GM21526 (cell line): ENCODE measurements at regions not wholly inside any gene's neighbourhood (a gene's known extent, or its start where the extent isn't known, plus 50 kb on each side); places are given as distances from the start of the nearest gene placed in this dataset.
"Not testable (repeated sequence)": the region's sequence is repeated elsewhere in the genome, so short reads cannot be mapped to it uniquely, and the experiment has no call there.

ENCODE experiments used
- ATAC-seq: cut with Tn5 transposase; IDR thresholded peaks from one replicate; pipeline ENCODE4 v1.9.1; 2021; ENCODE audit warnings: moderate library complexity; ENCODE audit not compliant: unreplicated experiment, low FRiP score

DNA sequence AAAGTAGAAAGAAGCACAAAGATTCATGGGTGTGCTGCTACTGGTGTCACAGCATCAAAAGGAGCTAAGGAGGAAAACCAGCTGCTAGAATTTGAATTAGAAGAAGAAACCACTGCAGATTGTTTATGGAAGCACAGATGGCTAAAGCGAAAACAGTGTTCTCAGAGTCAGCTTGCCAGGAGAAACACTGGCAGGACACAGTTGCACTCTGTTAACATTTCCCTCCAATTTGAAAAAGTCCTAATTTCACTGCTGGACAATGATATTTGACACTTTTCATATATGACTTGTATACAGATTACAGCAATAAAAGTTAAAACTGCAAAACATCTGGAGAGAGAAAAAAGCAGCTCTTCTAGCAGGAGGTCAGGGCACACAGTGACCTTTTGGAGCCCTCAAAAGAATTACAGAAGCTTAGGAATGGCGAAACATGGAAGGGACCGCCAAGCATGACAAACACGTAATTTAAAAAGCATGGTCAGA lies 314.5 kb downstream of the COL12A1 start:
- no peak for ATAC-seq

DNA sequence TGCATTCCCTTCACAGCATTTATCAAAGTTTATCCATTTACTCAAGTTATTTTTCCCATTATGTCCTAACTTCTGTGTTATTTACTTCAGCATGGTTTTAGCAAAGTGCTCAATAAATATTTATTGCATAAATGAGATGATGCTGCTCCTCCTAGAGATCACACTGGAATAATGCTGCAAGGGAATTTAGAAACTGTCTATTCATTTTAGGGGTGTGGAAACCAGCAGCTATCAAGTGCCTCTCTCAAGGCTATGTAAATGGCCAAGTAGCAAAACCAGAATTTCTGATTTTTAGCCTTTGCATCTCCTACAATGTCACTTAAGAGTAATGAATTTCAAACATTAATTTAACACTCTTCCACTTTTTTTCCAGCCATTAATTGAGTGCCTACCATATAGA lies 316.2 kb downstream of the COL12A1 start:
- no peak for ATAC-seq

DNA sequence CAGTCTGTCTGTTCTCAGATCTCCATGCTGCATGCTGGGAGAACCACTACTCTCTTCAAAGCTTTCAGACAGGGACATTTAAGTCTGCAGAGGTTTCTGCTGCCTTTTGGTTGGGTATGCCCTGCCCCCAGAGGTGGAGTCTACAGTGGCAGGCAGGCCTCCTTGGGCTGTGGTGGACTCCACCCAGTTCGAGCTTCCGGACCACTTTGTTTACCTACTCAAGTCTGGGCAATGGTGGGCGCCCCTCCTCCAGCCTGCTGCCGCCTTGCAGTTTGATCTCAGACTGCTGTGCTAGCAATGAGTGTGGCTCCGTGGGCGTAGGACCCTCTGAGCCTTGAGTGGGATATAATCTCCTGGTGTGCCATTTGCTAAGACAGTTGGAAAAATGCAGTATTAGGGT lies 317.1 kb downstream of the COL12A1 start:
- not testable (repeated sequence) for ATAC-seq

DNA sequence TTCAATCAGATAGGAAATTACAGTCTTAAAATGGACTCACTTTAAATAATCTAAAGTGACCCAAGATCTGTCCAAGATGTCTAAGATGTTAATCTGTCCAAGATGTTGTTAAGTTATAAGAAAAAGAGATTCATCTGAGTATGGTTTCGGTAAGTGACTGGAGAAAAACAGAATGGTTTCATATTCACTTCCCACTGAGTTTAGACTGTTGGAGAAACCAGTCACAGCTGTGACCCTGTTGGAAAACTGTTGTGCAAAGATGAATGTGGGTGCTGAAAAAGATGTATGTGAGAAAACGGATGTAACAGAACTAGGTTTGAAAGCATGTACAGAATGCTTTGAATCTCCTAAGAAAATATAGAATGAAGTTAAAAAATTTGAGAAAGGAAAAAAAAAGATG lies 325.9 kb downstream of the COL12A1 start:
- no peak for ATAC-seq

DNA sequence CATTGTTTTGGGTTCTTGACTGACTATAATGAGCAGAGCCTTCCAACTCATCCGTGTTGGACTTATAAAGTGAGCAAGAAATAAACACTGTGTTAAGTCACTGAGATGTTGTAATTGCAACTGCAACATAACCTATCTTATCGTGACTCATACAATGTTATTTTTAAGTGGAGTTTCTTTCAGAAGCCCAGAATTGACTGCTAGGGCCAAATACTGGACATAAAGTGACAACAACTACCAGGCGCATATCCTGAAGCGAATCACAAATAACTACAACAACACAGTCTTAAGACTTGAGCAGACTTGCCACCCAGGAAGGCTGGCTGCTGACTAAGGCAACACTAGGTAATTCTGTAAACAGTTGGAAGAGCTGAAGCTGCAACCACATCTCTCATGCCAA lies 326.6 kb downstream of the COL12A1 start:
- no peak for ATAC-seq

DNA sequence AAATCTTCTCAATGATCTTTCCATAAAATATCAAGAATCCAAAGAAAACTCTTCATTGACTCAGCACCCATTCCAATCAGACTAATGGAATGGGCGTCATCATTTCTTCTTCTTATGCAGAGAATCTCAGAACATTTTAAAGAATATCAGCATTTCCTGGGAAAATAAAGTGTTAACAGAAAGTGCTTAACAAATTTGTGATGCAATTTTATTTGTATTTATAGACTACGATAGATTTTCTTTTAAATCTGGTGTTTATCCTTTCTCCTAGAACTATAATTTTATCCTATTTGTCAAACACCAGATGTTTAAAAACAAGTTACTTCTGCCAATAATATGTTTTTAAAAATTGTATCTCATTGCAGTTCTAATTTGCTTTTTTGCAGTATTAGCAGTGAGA lies 330.7 kb downstream of the COL12A1 start:
- no peak for ATAC-seq

DNA sequence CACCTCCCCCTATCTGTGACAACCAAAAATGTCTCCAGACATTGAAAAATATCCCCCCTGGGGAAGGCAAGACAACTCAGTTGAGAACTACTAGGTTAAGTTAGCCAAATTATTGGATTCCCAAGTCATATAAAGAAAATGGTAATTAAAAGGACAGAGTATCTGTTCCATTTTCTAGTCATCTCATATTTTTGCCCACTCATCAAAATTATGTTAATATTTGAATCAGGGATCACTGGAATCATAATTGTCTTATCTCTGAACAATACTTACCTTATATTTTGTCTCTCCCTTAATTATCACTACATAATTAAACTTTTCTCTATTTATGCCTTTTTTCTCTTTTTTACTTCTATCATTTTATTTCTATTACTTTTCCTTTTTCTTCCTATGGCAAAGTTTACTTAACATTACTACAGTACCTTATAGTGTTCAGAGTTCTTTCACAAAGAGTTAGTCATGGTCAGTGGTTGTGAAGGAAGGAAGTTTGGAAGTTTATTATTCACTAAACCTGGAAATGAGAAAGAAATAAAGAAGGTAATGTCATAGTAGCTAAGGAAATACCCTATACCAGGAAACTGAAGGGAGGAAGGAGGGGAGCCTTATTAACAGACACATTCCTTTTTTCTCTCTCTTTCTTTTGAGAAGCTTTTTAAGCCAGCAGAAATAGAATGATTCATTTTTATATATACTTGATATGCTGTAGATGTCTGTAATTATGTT lies 332.9 kb downstream of the COL12A1 start:
- ATAC-seq = no peak

DNA sequence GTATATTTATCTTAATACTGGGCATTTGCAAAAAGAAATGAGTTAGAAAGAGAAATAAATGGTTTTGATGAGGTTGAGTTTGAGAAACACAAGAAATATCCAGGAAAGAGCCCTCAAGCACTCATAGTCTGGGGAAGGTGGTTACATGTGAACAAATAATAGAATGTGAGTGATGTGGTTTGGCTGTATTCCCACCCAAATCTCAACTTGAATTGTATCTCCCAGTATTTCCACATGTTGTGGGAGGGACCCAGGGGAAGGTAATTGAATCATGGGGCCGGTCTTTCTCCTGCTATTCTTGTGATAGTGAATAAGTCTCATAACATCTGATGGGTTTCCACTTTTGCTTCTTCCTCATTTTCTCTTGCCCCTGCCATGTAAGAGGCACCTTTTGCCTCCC lies 334.1 kb downstream of the COL12A1 start:
- no peak for ATAC-seq

DNA sequence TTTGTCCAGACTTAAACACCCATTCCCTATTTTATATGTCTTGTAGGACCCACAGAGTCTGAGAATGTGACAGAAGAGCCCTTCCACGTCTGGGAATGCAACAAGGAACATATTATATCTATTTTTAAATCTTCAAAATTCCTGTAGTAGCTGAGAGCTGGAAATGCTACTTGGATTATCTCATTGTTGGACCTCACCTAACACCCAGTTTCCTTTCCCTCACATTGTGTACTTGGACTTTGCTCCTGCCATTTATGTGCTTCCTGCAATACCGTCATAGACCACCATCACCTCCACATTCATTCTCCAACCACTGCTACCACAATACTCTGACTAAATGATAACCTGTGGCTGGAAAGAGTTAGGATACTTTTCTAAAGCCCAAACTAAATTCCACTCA lies 335.4 kb downstream of the COL12A1 start:
- ATAC-seq = no peak

DNA sequence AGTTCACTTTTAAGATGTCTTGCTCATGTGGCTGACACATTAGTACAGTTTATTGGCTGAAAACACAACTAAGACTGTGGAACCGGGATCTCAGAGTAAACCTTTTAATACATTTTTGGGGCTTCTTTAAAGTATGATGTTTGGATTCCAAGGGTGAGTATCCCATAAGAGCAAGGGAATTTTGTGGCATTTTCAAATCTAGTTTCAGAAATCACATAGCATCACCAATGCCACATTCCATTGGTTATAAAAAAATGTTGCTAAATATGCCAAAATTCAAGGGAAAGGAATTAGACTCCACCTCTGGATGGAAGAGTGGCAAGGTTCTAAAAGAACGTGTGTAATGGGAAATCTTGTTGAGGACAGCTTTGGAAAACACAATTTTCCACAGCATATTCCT lies 338.6 kb downstream of the COL12A1 start:
- ATAC-seq = no peak

DNA sequence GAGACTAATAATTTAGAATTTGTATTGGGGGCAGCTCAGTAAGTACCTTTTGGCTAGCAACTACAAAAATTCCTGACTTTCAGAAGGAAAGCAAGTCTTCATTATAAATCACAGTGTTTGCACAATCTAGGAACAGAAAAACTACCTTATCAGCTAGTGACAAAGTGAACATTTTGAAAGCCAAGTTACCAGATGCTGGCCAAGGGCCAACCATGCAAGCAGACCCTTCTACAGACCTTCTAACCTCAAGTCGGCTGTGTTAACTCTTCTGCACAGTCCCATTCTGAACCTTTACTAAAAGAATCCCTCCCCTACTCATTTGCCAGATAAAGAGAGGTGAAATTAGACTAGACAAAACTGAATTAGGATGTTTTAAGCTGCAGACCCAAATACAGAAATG lies 341.9 kb downstream of the COL12A1 start:
- ATAC-seq = no peak

DNA sequence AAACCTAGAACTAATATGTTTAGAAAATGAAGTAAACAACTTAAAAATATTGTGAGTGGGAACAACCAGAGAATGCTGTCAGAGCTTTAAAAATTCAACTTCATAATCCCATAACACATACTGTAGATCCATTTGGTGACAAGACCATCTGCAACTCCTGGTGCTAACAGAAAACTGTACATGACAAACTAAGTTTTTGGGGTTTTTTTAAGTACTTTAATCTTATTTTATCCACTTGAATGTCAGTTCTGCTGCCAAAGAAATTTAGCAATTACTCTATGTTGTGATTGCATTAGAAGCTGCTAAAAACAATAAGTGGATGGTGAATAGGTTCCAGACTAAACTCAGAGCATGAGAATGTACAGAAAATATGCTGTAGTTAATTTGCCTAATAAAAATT lies 345.4 kb downstream of the COL12A1 start:
- no peak for ATAC-seq

DNA sequence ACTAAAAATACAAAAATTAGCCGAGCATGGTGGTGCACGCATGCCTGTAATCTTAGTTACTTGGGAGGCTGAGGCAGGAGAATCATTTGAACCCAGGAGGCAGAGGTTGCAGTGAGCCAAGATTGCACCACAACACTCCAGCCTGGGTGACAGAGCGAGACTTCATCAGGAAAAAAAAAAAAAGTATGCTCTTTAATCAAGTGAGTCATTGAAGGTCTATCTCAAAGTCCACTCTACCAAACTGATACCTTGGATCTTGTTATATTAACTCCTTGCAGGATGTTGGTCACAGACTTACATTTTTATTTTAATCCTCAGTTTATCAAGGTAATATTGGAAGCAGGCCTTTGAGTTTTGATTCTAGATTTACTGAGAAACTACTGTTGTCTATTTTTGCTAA lies 348.7 kb downstream of the COL12A1 start:
- no peak for ATAC-seq

DNA sequence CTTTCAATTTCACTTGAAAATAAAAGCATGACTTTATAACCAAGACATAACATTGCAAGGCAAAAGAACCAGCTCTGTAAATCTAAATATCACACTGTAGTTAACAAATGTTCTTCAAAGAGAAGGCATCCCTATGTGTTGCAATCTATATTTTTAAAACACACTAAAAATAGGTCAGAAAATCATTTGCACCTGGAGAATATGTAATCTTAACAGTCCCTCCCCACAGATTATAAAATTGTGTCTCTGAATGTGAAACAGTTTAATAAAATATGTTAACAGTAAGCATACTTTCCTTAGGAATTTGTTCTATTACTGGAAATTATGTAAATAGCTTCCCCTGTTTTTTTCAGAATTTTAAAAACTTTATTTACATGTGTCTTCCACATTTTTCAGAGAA lies 351.9 kb downstream of the COL12A1 start:
- no peak for ATAC-seq

DNA sequence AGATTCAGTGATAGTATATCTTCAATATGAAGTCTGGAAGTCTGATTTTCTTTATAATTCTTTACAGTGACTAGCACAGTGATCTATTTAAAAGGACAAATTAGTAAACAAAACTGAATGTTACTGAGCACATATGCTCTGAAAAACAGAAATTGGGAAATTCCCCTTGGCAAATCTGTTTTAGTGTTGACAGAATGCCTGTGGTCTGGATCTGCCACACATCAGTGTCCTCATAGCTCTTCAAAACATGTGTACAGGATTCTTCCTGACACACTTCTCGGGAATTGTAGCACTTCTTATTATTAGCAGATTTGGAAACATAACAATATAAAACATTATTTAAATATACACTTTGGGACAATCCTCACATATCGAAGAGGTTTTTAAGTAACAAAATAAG lies 354.3 kb downstream of the COL12A1 start:
- no peak for ATAC-seq

DNA sequence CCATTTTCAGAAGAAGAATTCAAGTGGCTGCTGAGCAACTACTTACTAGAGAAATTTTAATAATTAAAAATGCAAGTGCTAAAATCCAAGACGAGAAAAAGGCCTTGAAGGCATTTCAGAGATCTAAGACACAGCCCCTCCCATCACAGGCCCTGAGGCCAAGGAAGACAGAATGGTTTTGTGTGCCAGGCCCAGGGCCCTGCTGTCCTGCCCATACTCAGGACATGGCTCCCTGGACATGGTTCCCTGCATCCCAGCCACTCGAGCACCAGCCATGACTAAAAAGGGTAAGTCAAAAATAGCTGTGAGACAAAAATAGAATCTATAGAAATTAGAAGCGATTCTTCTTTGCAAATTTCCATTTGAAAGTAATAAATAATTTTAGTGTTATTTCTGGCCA lies 364.9 kb downstream of the COL12A1 start:
- no peak for ATAC-seq

DNA sequence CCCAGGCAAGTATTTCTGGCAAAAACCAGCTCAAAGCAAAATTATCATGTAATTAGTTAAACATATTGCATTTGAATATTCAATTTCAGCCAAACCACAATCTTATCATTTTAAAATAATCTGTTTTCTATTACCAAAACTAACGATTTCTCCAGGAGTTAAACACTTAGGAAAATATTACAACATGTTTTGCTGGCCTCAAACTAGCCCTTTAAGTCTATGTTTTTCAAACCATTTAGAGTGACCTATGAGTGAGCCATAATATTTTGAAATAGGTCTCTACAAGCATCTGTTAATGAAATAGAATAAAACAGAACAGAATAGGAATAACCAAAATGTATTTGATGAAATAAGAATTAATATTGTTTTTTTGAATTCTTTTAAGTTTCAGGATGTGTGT lies 370.9 kb downstream of the COL12A1 start:
- no peak for ATAC-seq

DNA sequence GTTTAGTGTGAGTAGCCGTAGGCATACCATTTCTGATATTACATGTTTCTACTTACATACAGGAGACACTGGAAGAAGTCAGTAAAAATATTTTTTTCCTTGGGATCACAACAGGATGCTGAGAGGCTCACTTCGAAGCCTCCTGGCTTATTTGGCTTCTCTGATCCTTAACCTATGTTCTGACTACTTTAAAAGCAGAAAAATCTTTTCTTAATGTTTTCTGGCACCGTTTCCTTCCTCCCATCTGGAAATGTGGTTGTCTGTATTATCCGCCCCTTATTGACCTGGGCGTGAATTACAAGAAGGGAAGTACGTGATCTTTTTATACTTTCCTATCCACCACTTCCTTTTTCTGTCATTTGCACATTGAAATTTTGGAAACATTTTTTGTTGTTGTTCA lies 379.6 kb downstream of the COL12A1 start:
- no peak for ATAC-seq

DNA sequence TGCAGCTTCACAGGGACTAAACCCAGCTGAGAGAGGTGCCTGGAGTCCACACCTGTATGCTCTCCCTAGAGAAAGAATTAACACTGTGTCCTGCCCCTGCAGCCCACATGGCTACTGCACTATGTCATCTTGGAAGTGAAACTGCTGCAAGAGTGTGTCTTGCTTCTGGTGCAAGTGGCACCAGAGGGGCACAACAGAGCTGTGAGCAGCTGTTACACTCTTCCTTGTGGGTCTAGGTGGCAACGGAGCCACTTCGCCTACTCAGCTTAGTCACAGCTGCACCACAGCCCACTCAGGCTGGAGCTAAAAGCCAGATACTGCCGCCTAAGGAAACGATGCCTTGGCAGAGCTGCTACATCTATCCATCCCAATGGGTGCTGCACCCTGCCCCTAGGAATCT lies 391.4 kb downstream of the COL12A1 start:
- ATAC-seq = no peak

DNA sequence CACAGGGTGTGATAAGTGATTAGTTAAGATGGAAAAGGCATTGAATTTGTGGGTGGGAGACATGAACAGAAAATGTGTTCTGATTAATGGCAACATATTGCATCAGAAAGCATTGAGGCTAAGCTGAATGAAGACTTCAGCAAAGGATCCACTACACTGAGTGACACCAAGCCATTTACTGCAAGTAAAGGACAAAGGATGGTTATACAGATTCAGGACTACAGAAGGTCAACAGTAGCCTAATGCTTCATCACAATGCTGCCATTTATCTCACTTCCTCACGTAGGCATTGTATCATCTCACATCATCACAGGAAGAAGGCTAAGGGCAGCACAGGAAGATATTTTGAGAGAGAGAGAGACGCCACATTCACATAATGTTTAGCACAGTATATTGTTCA lies 398.2 kb downstream of the COL12A1 start:
- no peak for ATAC-seq

DNA sequence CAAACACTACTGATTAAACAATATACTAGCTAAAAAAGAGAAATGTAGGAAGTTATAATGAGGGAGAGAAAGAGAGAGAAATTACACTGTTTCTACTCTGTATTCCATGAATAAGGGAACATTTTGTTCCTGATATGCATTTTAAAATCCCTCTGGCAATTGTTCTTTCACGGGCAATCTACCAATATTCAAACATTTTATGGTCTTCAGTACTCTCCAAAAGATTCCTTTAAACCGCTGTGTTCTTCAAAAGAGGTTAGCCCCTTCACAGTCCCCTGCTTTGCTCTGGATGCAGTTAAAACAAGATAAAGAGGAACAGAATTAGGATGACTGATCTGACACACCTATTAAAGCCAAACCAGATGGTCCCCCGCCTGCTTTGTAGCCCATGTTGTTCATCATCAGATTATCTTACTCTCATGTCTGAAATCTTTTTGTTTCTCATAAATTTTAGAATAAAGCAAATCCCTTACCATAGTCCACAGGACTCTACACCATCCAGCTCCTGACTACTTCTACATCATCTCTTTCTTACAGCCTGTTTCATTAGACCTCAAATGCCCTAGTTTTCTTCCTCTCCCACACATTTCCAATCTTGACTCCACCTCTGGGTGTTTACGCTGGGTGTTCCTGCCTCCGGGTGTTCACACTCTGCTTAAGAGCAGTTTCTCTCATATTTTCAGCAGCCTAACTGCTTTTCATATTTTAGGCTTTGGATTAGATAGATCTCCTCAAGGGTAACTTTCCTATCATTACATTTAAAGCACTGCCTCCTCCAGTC lies 399.7 kb downstream of the COL12A1 start:
- ATAC-seq = no peak

DNA sequence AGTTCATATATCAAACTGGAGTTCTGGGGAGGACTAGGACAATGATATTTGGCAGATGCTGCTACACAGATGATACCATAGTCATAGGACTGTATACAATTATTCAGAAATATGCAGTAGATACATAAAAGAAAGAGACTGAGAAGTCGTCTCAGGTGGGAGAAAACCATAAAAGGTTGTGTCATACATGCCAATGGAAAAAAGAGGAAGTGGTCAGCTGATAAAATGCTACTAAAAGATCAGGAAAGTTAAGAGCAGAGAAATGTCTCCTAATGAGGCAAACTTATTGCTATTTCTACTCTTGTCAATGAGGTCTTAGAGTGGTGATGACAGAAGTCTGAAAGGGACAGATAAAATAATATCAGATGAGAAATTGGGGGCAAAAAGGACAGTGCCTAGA lies 407.6 kb downstream of the COL12A1 start:
- ATAC-seq = no peak
